Keratinocyte (primary cell): ENCODE measurements at regions not wholly inside any gene's neighbourhood (a gene's known extent, or its start where the extent isn't known, plus 50 kb on each side); places are given as distances from the start of the nearest gene placed in this dataset.

Source experiments
- EZH2 ChIP-seq: IDR thresholded peaks from one replicate; pipeline ENCODE4 v1.6.1; 2012; ENCODE audit warnings: inconsistent platforms, mild to moderate bottlenecking, low read length, moderate library complexity
- TF ChIP-seq, protein P1 (sequence below), 3 experiments: IDR thresholded peaks in 1 of 3; conservative IDR thresholded peaks in 1 of 3; optimal IDR thresholded peaks in 1 of 3; 2 replicates in 2 of 3; 3 replicates in 1 of 3; pipeline versions ENCODE3 to v1.5.1; 2011; ENCODE audit warnings: low read length in 3 of 3, mild to moderate bottlenecking in 3 of 3, moderate library complexity in 2 of 3, control low read depth in 1 of 3, inconsistent platforms in 1 of 3; ENCODE audit not compliant: insufficient read depth in 2 of 3; ENCODE audit errors: extremely low read depth in 1 of 3

DNA sequence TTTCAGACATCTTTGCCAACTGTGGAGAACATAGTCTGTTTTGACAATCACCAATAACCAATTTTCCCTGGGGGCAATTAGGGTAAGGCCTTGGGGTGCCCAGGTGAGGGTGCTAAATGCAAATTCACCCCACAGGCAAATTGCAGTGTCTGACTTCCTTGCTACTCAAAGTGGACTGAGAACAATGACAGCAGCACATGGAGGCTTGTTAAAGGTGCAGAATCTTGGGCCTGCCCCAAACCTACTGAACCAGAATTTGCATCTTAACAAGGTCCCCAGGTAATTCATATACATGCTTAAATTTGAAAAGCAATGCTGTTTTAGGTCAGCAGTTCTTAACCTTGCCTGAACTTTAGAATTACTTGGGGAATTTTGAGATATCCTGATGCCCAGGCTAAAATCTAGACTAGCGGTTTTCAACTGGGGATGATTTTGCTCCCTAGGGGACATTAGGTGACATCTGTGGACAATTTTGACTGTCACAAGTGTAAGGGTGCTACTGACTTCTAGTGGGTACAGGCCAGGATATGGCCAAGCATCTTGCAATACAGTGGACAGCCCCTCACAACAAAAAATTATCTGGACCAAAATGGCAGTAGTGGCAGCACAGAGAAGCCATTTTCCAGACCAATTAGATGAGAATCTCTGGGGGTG lies 80.2 kb upstream of the GCFC2 start:
- no peak for TF ChIP-seq EZH2
- TF ChIP-seq, protein P1, sequence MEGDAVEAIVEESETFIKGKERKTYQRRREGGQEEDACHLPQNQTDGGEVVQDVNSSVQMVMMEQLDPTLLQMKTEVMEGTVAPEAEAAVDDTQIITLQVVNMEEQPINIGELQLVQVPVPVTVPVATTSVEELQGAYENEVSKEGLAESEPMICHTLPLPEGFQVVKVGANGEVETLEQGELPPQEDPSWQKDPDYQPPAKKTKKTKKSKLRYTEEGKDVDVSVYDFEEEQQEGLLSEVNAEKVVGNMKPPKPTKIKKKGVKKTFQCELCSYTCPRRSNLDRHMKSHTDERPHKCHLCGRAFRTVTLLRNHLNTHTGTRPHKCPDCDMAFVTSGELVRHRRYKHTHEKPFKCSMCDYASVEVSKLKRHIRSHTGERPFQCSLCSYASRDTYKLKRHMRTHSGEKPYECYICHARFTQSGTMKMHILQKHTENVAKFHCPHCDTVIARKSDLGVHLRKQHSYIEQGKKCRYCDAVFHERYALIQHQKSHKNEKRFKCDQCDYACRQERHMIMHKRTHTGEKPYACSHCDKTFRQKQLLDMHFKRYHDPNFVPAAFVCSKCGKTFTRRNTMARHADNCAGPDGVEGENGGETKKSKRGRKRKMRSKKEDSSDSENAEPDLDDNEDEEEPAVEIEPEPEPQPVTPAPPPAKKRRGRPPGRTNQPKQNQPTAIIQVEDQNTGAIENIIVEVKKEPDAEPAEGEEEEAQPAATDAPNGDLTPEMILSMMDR (optimal IDR thresholded peaks at IDR 0.05 in 1 of 3, IDR thresholded peaks at IDR 0.05 in 1 of 3, conservative IDR thresholded peaks at IDR 0.05 in 1 of 3; ENCODE audit: extremely low read depth in 1 of 3, insufficient read depth in 2 of 3, low read length in 3 of 3): no peak
